NB4 (cell line): ENCODE measurements at regions not wholly inside any gene's neighbourhood (a gene's known extent, or its start where the extent isn't known, plus 50 kb on each side); places are given as distances from the start of the nearest gene placed in this dataset.

Experiments used
- POLR2A ChIP-seq: IDR thresholded peaks from 2 replicates; pipeline ENCODE4 v1.6.1; 2011; ENCODE audit warnings: mild to moderate bottlenecking; ENCODE audit not compliant: insufficient read length; ENCODE audit errors: extremely low read depth
- TF ChIP-seq, protein P1 (sequence below): IDR thresholded peaks from one replicate; pipeline ENCODE4 v1.5.1; 2012; ENCODE audit warnings: low read depth, low read length

DNA sequence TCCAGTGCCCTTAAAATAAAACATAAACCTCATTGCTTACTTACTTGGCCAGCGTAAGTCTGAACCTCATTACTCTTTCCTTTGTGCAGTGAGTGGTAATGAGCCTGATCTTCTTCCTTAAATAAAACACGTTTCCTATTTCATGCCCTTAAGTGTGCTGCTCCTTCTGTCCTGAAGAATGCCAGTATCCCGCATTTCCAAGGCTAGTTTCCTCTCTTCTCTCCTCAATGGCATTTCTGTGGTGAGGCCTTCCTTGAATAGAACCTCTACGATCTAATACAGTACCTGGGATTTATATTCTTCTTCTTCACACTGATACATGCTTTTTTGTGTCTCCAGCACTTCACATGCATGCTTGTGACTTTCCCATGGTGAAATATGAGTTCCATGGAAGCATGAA is 523.4 kb upstream of the CDH4 start:
- TF ChIP-seq POLR2A: no peak
- TF ChIP-seq, protein P1, sequence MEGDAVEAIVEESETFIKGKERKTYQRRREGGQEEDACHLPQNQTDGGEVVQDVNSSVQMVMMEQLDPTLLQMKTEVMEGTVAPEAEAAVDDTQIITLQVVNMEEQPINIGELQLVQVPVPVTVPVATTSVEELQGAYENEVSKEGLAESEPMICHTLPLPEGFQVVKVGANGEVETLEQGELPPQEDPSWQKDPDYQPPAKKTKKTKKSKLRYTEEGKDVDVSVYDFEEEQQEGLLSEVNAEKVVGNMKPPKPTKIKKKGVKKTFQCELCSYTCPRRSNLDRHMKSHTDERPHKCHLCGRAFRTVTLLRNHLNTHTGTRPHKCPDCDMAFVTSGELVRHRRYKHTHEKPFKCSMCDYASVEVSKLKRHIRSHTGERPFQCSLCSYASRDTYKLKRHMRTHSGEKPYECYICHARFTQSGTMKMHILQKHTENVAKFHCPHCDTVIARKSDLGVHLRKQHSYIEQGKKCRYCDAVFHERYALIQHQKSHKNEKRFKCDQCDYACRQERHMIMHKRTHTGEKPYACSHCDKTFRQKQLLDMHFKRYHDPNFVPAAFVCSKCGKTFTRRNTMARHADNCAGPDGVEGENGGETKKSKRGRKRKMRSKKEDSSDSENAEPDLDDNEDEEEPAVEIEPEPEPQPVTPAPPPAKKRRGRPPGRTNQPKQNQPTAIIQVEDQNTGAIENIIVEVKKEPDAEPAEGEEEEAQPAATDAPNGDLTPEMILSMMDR: no peak
